H54 (cell line): ENCODE measurements at regions not wholly inside any gene's neighbourhood (a gene's known extent, or its start where the extent isn't known, plus 50 kb on each side); places are given as distances from the start of the nearest gene placed in this dataset.
"Not testable (repeated sequence)": the region's sequence is repeated elsewhere in the genome, so short reads cannot be mapped to it uniquely, and the experiment has no call there.

Experiments used
- DNase-seq: peaks from one replicate; pipeline ENCODE4 v3.0.0; 2011; ENCODE audit warnings: low spot score, mixed read lengths; ENCODE audit not compliant: insufficient read length
- FAIRE-seq: peaks from 3 replicates; lab custom pipeline; 2011; peaks lifted over from hg19 to GRCh38; lab: Jason Lieb, UNC
- POLR2A ChIP-seq: IDR thresholded peaks from 2 replicates; pipeline ENCODE4 v1.6.1; 2011; ENCODE audit warnings: low read depth, mild to moderate bottlenecking, low read length

DNA sequence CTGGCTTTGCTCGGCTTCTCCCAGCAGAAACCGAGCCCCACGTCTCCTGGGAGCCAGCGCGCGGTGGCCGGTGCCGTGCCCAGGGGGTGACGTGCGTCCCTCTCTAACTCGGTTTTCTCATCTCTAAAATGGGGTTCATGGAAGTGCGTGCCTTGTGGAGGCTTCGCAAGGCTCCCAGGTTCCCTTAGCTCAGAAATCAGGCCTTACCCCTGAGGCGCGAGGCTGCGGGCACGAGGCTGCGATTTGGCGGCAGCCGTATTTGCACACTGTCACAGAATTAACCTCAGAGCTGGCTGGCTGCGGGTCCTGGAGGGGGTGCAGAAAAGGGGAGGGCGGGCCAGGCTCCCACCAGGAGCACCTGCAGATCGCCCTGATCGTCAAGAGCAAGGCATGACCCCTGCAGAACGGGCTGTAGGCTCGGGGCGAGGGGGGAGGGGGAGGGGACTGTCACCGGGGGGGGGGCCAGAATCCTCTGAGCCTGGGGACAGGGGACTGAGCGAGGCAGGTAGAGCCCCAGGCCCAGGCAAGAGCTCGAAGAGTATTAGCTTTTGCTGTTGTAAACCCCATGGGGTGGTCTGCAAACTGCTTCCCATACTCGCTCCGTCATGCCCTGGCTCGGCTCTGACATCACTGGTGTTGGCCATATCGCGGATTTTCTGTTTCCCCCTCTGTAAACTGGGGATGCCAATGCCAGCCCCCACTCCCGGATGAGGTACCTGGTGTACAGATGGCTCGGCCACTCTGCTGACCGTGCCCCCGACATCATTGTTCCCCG is 62.2 kb downstream of the CCNE1 start:
- no peak for TF ChIP-seq POLR2A
- FAIRE-seq, result no peak
- no peak for DNase-seq

DNA sequence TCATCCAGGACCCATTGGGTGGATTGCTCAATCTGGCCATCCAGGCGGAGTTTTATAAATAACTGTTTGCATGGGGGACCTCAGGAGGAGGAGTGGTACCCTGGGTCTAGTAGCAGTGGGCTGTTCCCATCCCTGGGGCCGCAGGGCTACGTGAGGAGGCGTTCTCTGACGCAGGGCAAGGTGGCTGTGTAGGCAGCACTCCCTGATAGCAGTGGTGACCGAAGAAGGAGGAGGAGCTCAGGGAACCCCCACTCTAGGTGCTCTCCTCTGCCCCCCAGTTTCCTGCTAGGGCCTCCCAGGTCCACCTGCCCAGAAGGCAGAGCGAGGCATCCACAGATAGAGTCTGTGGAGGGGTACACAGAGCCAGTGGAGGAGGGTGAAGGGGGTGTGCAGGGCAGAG is 64.1 kb downstream of the CCNE1 start:
- no peak for TF ChIP-seq POLR2A
- DNase-seq (no peak), FAIRE-seq (no peak)

DNA sequence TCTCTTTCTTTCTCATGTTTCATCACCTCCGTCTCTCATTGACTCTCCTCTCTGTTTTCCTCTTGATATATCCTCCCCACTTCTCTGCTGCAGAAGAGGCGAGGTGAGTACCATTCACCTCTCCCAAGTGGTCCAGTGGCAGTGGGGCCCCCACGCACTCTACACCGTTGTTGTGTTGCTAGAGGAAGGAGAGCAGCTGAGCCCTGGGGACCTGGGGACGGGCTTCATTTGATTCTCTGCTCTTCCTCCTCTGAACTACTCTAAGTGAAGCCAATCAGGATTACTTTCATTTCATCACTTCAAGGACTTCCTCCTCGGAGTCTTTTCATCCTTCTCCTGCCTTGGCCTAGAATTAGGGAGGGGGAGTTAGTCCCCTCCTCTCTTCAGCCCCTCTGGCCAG is 64.6 kb downstream of the CCNE1 start:
- FAIRE-seq (no peak), DNase-seq (no peak)
- TF ChIP-seq POLR2A, result no peak

DNA sequence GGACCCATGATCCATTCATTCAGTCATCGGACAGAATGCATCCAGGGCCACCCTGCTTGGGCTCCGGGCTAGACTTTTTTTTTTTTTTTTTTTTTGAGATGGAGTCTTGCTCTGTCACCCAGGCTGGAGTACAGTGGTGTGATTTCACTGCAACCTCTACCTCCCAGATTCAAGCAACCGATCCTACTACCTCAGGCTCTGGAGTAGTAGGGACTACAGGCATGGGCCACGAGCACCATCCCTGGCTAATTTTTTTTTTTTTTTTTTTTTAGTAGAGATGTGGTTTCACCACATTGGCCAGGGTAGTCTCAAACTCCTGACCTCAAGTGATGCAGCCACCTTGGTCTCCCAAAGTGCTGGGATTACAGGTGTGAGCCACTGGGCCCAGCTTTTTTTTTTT is 65.1 kb downstream of the CCNE1 start:
- DNase-seq, FAIRE-seq: not testable (repeated sequence)

DNA sequence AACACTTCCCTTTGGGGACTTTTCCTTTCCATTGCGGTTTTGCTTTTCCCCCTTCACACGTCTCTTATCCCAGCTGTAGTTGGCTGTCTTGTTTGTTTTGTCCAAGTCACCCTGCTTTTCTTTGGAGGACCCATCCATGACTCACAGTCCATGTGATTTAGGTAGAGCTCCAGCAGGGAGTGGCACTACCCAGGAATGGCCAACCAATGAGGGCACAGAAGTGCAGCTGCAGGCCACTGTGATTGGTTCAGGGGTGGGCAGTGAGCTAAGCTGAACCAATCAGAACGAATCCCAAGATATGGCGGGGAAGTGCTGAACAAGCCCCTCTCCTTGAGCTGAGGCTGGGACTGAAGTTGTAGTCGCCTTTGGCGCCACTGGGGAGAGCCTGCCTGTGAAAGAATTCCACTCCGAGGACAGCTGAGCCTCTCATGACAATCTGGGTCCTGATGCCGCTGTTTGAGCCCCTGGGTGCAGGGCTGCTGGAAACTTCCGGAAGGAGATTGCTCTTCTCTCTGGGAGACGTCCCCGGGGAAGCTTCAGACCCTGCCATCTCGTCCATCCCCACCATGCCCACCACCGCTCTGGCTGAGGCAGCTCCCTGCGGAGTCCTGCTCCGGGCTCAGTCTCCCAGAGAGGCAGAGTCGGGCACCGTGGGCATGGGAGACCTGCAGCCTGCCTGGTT is 62.9 kb upstream of the URI1 start:
- DNase-seq, result peak; percentile 95
- FAIRE-seq, result no peak
- TF ChIP-seq POLR2A, result no peak; the same call in 1 of the 2 replicates

- no peak for TF ChIP-seq POLR2A
- DNase-seq (no peak), FAIRE-seq (no peak)
Measured at GRCh38 chr19:29879655-29879974, 62.4 kb upstream of the URI1 start.

GRCh38 chr19:29880498-29881081 is 61.4 kb upstream of the URI1 start:
- no peak for TF ChIP-seq POLR2A
- DNase-seq (no peak), FAIRE-seq (no peak)

DNA sequence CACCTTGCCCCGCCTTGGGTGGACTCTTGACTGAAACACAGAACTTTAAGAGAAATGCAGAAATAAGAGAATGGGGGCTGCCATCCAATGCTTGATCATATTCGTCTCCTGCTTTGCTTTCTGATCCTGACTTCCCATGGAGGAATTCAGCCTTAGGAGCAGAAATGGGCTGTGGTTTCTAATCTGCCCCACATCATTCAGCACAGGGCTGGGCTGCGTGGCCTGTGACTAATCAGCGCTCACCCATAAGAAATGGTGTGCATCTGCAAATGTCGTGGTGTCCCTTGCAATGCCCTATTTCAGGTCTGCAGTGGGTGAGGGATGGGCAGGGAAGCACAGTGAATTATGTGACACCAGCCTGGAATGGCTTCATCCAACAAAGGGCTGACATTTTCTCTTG is 60.7 kb upstream of the URI1 start:
- no peak for FAIRE-seq

DNA sequence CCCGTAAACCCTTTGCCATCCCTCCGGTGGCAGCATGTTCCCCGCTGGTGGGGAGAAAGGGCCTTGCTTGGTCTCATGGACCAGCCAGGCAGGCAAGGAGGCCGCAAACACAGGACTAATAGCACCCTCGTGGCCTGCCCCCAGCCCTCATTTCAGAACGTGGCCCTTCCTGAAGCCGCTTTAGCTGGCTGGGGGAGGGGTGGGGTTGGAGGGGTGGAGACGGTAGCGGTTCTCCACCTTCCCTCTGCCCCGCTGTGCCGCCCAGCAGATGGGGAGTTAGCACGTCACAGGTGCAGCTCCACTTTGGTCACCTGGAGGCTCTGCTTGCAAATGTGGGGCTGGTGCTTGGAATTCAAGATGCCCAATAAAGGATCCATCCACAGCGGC is 59.3 kb upstream of the URI1 start:
- FAIRE-seq (no peak), DNase-seq (no peak)
- no peak for TF ChIP-seq POLR2A

More for the DNA sequence above, 60.7 kb upstream of the URI1 start:
- peak; percentile 58 for DNase-seq
- no peak for TF ChIP-seq POLR2A

DNA sequence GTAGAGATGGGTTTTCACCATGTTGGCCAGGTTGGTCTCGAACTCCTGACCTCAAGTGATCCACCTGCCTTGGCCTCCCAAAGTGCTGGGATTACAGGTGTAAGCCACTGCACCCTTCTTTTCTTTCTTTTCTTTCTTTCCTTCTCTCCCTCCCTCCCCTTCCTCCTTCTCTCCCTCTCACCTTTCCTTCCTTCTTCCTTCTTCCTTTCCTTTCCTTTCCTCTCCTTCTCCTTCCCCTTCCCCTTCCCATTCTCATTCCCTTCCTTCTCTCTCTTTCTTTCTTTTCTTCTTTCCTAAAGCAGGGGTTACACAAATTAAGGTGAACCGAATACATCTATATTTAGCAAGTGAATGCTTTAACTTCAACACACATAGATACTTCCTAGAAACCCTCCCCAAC is 58.0 kb upstream of the URI1 start:
- FAIRE-seq (no peak), DNase-seq (no peak)
- TF ChIP-seq POLR2A, result no peak

- TF ChIP-seq POLR2A, result no peak
- DNase-seq (no peak), FAIRE-seq (no peak)
Measured at GRCh38 chr19:29884466-29884865, 57.6 kb upstream of the URI1 start.

- DNase-seq, FAIRE-seq: not testable (repeated sequence)
Measured at GRCh38 chr19:29886106-29886505, 55.9 kb upstream of the URI1 start.

GRCh38 chr19:29886586-29886985 is 55.5 kb upstream of the URI1 start:
- FAIRE-seq, result no peak
- no peak for TF ChIP-seq POLR2A

DNA sequence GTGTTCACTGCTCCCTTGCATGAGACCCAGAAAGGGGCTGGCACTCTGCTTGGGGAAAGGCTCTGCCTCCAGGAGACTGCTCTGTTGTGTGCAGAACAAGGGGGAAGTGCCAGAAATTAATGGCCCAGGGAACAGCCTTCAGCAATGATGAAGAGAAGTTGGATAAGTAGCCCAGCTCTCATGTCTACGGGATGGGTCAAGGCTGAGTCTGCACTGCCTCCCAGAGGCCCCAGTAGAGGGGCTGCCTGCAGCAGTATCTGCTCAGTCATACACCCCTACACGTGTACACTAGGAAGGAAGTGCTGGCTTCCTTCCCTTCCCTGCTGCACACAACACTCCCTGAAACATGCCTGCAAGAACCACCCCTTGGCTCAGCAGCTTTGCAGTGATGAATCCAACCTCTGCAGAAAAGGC is 54.6 kb upstream of the URI1 start:
- no peak for TF ChIP-seq POLR2A
- FAIRE-seq, result no peak
- DNase-seq, result no peak

More at GRCh38 chr19:29886586-29886985, 55.5 kb upstream of the URI1 start:
- no peak for DNase-seq

DNA sequence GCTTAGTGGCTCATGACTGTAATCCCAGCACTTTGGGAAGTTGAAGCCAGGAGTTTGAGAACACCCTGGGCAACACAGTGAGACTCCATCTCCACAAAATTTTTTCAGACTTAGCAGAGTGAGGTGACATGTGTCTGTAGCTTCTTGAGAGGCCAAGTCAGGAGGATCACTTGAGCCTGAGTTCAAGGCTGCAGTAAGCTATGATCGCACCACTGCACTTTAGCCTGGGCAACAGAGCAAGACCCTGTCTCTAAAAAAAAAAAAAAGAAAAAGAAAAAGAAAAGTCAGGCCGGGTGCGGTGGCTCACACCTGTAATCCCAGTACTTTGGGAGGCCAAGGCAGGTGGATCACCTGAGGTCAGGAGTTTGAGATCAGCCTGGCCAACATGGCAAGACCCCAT is 54.0 kb upstream of the URI1 start:
- not testable (repeated sequence) for FAIRE-seq, DNase-seq

DNA sequence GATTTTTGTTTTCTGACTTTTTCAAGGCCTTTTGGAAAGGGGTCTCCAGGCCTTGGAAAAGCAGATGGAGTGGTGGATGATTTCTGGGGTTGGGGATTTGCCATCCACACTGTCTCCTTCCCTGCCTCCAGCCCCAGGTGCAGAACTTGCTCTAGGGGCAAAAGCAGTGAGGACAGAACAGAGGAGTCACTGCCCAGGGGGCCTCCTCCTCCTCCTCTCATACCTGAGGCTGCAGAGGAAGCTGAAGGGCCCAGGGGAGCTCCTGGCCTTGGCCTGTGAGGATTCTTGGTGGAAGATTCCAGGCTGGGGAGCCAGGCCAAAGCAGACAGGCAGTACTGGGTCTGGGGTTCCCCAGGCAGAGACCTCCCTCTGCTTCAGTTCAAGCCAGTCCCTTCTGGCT is 52.3 kb upstream of the URI1 start:
- no peak for TF ChIP-seq POLR2A
- no peak for FAIRE-seq

More for the DNA sequence above, 52.3 kb upstream of the URI1 start:
- no peak for DNase-seq
